ENCODE measurements at regions not wholly inside any gene's neighbourhood (a gene's known extent, or its start where the extent isn't known, plus 50 kb on each side); places are given as distances from the start of the nearest gene placed in this dataset.

GRCh38 chr12:97292588-97292987 is 170.0 kb upstream of the RMST start:
- Histone ChIP-seq H3K27me3 (replicated peaks; ENCODE audit: control insufficient read depth, insufficient read depth, low read length) (no peaks in the 10 kb centered on the region), H3K4me3 (replicated peaks; ENCODE audit: low read depth, low read length) (no peak overlapping the region), H3K36me3 (ENCODE audit: control insufficient read depth, insufficient read depth, low read length) (no peaks in the 10 kb centered on the region)
- TF ChIP-seq CTCF (IDR thresholded peaks at IDR 0.05; ENCODE audit: insufficient read depth, low read length, poor library complexity, severe bottlenecking), result no peak
- DNase-seq (ENCODE audit: extremely low read depth, insufficient read length), result no peak

- TF ChIP-seq CTCF (IDR thresholded peaks at IDR 0.05; ENCODE audit: insufficient read depth, low read length, poor library complexity, severe bottlenecking), result no peak
- Histone ChIP-seq H3K4me3 (replicated peaks; ENCODE audit: low read depth, low read length) (no peak overlapping the region), H3K27me3 (replicated peaks; ENCODE audit: control insufficient read depth, insufficient read depth, low read length) (no peaks in the 10 kb centered on the region), H3K36me3 (ENCODE audit: control insufficient read depth, insufficient read depth, low read length) (no peaks in the 10 kb centered on the region)
- DNase-seq (ENCODE audit: extremely low read depth, insufficient read length), result no peak
These were observed 169.1 kb upstream of the RMST start for GRCh38 chr12:97293541-97293940.

GRCh38 chr12:97299847-97300246 is 162.8 kb upstream of the RMST start:
- no peak for TF ChIP-seq CTCF (IDR thresholded peaks at IDR 0.05; ENCODE audit: insufficient read depth, low read length, poor library complexity, severe bottlenecking)
- no peak overlapping the region for H3K4me3 ChIP-seq (replicated peaks; ENCODE audit: low read depth, low read length)
- H3K27me3 ChIP-seq (replicated peaks; ENCODE audit: control insufficient read depth, insufficient read depth, low read length), result no peaks in the 10 kb centered on the region

GRCh38 chr12:97300431-97300830 is 162.2 kb upstream of the RMST start:
- Histone ChIP-seq H3K36me3 (ENCODE audit: control insufficient read depth, insufficient read depth, low read length) (no peaks in the 10 kb centered on the region), H3K27me3 (replicated peaks; ENCODE audit: control insufficient read depth, insufficient read depth, low read length) (no peaks in the 10 kb centered on the region), H3K4me3 (replicated peaks; ENCODE audit: low read depth, low read length) (no peak overlapping the region)
- no peak for TF ChIP-seq CTCF (IDR thresholded peaks at IDR 0.05; ENCODE audit: insufficient read depth, low read length, poor library complexity, severe bottlenecking)
- no peak for DNase-seq (ENCODE audit: extremely low read depth, insufficient read length)

More at GRCh38 chr12:97299847-97300246, 162.8 kb upstream of the RMST start:
- DNase-seq (ENCODE audit: extremely low read depth, insufficient read length), result no peak
- H3K36me3 ChIP-seq (ENCODE audit: control insufficient read depth, insufficient read depth, low read length), result no peaks in the 10 kb centered on the region

- Histone ChIP-seq H3K27me3 (replicated peaks; ENCODE audit: control insufficient read depth, insufficient read depth, low read length) (no peaks in the 10 kb centered on the region), H3K4me3 (replicated peaks; ENCODE audit: low read depth, low read length) (no peak overlapping the region), H3K36me3 (ENCODE audit: control insufficient read depth, insufficient read depth, low read length) (no peaks in the 10 kb centered on the region)
- DNase-seq (ENCODE audit: extremely low read depth, insufficient read length), result no peak
- TF ChIP-seq CTCF (IDR thresholded peaks at IDR 0.05; ENCODE audit: insufficient read depth, low read length, poor library complexity, severe bottlenecking), result no peak
These were observed 161.7 kb upstream of the RMST start for GRCh38 chr12:97300891-97301290.

GRCh38 chr12:97301576-97301975 is 161.0 kb upstream of the RMST start:
- H3K36me3 ChIP-seq (ENCODE audit: control insufficient read depth, insufficient read depth, low read length), result no peaks in the 10 kb centered on the region
- TF ChIP-seq CTCF (IDR thresholded peaks at IDR 0.05; ENCODE audit: insufficient read depth, low read length, poor library complexity, severe bottlenecking), result no peak
- H3K4me3 ChIP-seq (replicated peaks; ENCODE audit: low read depth, low read length), result no peak overlapping the region
- no peak for DNase-seq (ENCODE audit: extremely low read depth, insufficient read length)
- no peaks in the 10 kb centered on the region for H3K27me3 ChIP-seq (replicated peaks; ENCODE audit: control insufficient read depth, insufficient read depth, low read length)

Data from GM06990 (cell line).